HepG2 (cell line): ENCODE measurements at regions not wholly inside any gene's neighbourhood (a gene's known extent, or its start where the extent isn't known, plus 50 kb on each side); places are given as distances from the start of the nearest gene placed in this dataset.

ENCODE experiments used
- AHDC1 ChIP-seq: sonication (generic); formaldehyde crosslinking; IDR thresholded peaks from 2 replicates; pipeline ENCODE4 v1.5.1; 2020; ENCODE audit warnings: mild to moderate bottlenecking, missing genetic modification reagents, borderline replicate concordance
- CREM ChIP-seq, 2 experiments: sonication (generic) in 1 of 2; formaldehyde crosslinking in 1 of 2; IDR thresholded peaks; 2 replicates each; pipeline versions ENCODE4 v1.4.0 to v1.6.1; 2016 to 2020; ENCODE audit warnings: antibody characterized with exemption in 1 of 2, mild to moderate bottlenecking in 1 of 2, missing genetic modification reagents in 1 of 2
- REL ChIP-seq: sonication (generic); formaldehyde crosslinking; conservative IDR thresholded peaks from 2 replicates; pipeline ENCODE4 v1.8.0; 2022; ENCODE audit warnings: mild to moderate bottlenecking, missing genetic modification reagents, moderate library complexity
- SMAD9 ChIP-seq: sonication (generic); formaldehyde crosslinking; IDR thresholded peaks from 2 replicates; pipeline ENCODE4 v1.5.1; 2020; ENCODE audit warnings: mild to moderate bottlenecking, missing genetic modification reagents
- TEAD3 ChIP-seq: optimal IDR thresholded peaks from 2 replicates; pipeline ENCODE3; 2016; ENCODE audit warnings: borderline replicate concordance
- ZNF224 ChIP-seq: sonication (generic); formaldehyde crosslinking; IDR thresholded peaks from 2 replicates; pipeline ENCODE4 v1.5.0; 2020; ENCODE audit warnings: mild to moderate bottlenecking, missing genetic modification reagents
- ZNF562 ChIP-seq: sonication (generic); formaldehyde crosslinking; IDR thresholded peaks from 2 replicates; pipeline ENCODE4 v1.8.0; 2022; ENCODE audit warnings: missing genetic modification reagents, borderline replicate concordance
- ZNF646 ChIP-seq: sonication (generic); formaldehyde crosslinking; IDR thresholded peaks from 2 replicates; pipeline ENCODE4 v1.9.0; 2021; ENCODE audit warnings: mild to moderate bottlenecking, missing genetic modification reagents
- ZNF674 ChIP-seq: sonication (generic); formaldehyde crosslinking; IDR thresholded peaks from 2 replicates; pipeline ENCODE4 v1.5.0; 2020; ENCODE audit warnings: low read depth, mild to moderate bottlenecking, missing genetic modification reagents
- ZSCAN20 ChIP-seq: sonication (generic); formaldehyde crosslinking; IDR thresholded peaks from 2 replicates; pipeline ENCODE4 v1.4.0; 2020; ENCODE audit warnings: missing genetic modification reagents, mild to moderate bottlenecking, borderline replicate concordance
- TF ChIP-seq, protein P1 (sequence below): sonication (generic); formaldehyde crosslinking; IDR thresholded peaks from 2 replicates; pipeline ENCODE4 v1.8.0; 2022; ENCODE audit warnings: low read depth, missing genetic modification reagents

DNA sequence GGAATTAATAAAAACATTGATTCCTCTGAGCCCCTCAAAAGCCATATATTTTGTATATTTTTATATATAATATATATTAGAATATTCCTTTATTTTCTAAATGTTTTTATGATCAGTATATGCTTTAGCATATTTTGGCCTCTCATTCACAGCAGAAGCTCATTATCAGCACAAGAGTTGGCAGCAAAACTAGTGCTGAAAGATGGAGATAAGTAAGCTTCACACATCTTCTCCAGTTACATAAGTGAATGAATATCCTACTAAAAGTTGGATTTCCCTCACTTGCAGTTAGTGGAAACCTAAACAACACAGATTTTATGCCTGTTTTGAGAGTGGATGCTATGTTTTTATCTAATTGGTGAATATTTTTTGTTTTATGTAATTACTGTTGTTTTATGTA is 1303.8 kb upstream of the ADGRB3 start (continued):
- TF ChIP-seq, protein P1, sequence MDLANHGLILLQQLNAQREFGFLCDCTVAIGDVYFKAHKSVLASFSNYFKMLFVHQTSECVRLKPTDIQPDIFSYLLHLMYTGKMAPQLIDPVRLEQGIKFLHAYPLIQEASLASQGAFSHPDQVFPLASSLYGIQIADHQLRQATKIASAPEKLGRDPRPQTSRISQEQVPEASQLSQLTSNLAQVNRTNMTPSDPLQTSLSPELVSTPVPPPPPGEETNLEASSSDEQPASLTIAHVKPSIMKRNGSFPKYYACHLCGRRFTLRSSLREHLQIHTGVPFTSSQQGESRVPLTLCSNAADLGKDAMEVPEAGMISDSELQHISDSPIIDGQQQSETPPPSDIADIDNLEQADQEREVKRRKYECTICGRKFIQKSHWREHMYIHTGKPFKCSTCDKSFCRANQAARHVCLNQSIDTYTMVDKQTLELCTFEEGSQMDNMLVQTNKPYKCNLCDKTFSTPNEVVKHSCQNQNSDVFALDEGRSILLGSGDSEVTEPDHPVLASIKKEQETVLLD, result no peak
- TF ChIP-seq ZNF674 (CRISPR knock-in tag), result no peak
- TF ChIP-seq ZNF224 (CRISPR knock-in tag), result no peak
- TF ChIP-seq SMAD9 (CRISPR knock-in tag), result no peak
- TF ChIP-seq REL (CRISPR knock-in tag), result no peak
- TF ChIP-seq TEAD3, result no peak
- no peak for TF ChIP-seq ZNF646 (CRISPR knock-in tag)
- TF ChIP-seq ZSCAN20, result no peak
- no peak for TF ChIP-seq AHDC1
- no peak for TF ChIP-seq ZNF562 (CRISPR knock-in tag)
- TF ChIP-seq CREM (IDR thresholded peaks at IDR 0.05), result no peak
- TF ChIP-seq CREM (CRISPR knock-in tag; IDR thresholded peaks at IDR 0.05), result no peak
